Activated CD4-positive, alpha-beta T cell treated with anti-CD3 and anti-CD28 coated beads, Interleukin-2, amount 10 ng/mL, durations not matched to agents 24 days and 14 days (primary cell): ENCODE measurements at regions not wholly inside any gene's neighbourhood (a gene's known extent, or its start where the extent isn't known, plus 50 kb on each side); places are given as distances from the start of the nearest gene placed in this dataset.
"Not testable (repeated sequence)": the region's sequence is repeated elsewhere in the genome, so short reads cannot be mapped to it uniquely, and the experiment has no call there.

ENCODE experiments used
- DNase-seq: peaks from one replicate; pipeline ENCODE4 v3.0.0; 2022
- H3K27ac Mint-ChIP-seq: one replicate; pipeline ENCODE4 v1.8.0; 2022; ENCODE audit warnings: mild to moderate bottlenecking, mixed read lengths
- H3K27me3 Mint-ChIP-seq: one replicate; pipeline ENCODE4 v1.8.0; 2022; ENCODE audit warnings: mixed read lengths
- H3K36me3 Mint-ChIP-seq: one replicate; pipeline ENCODE4 v1.8.0; 2022; ENCODE audit warnings: low read depth, mild to moderate bottlenecking, mixed read lengths
- H3K4me1 Mint-ChIP-seq: one replicate; pipeline ENCODE4 v1.8.0; 2021; ENCODE audit warnings: mixed read lengths
- H3K4me3 Mint-ChIP-seq: one replicate; pipeline ENCODE4 v1.8.0; 2022; ENCODE audit warnings: mild to moderate bottlenecking, moderate library complexity, mixed read lengths
- H3K9me3 Mint-ChIP-seq: one replicate; pipeline ENCODE4 v1.8.0; 2021; ENCODE audit warnings: mixed read lengths
- intact Hi-C: fragments of 100-400 bp; cut with micrococcal nuclease; formaldehyde crosslinking; loops from one replicate; pipeline ENCODE4 v1.15.1; 2023

GRCh38 chr21:30028537-30028936 is 88.7 kb upstream of the GRIK1 start:
- H3K36me3 Mint-ChIP-seq = no peaks in the 10 kb centered on the region
- H3K27ac Mint-ChIP-seq = no peak overlapping the region
- no peaks in the 10 kb centered on the region for H3K27me3 Mint-ChIP-seq
- H3K4me1 Mint-ChIP-seq = no peaks in the 10 kb centered on the region
- intact Hi-C loops = no loop called here
- no peaks in the 10 kb centered on the region for H3K9me3 Mint-ChIP-seq
- no peak overlapping the region for H3K4me3 Mint-ChIP-seq
- DNase-seq = no peak

GRCh38 chr21:30027986-30028385 is 88.2 kb upstream of the GRIK1 start:
- no peak for DNase-seq
- no peaks in the 10 kb centered on the region for H3K4me1 Mint-ChIP-seq
- intact Hi-C loops = no loop called here
- H3K9me3 Mint-ChIP-seq = no peaks in the 10 kb centered on the region
- H3K4me3 Mint-ChIP-seq = no peak overlapping the region
- H3K36me3 Mint-ChIP-seq = no peaks in the 10 kb centered on the region
- H3K27ac Mint-ChIP-seq = no peak overlapping the region
- no peaks in the 10 kb centered on the region for H3K27me3 Mint-ChIP-seq

- H3K27ac Mint-ChIP-seq, H3K36me3 Mint-ChIP-seq, H3K27me3 Mint-ChIP-seq, H3K4me1 Mint-ChIP-seq, DNase-seq, H3K9me3 Mint-ChIP-seq, H3K4me3 Mint-ChIP-seq, intact Hi-C loops: not testable (repeated sequence)
Measured at GRCh38 chr21:30023056-30023455, 83.3 kb upstream of the GRIK1 start.

- no peaks in the 10 kb centered on the region for H3K36me3 Mint-ChIP-seq
- no peaks in the 10 kb centered on the region for H3K27me3 Mint-ChIP-seq
- intact Hi-C loops = no loop called here
- H3K4me1 Mint-ChIP-seq = no peaks in the 10 kb centered on the region
- DNase-seq = no peak
- peaks cover 4% of the 10 kb centered on the region for H3K9me3 Mint-ChIP-seq
- no peak overlapping the region for H3K4me3 Mint-ChIP-seq
- H3K27ac Mint-ChIP-seq = no peak overlapping the region
Measured at GRCh38 chr21:30014886-30015285, 75.1 kb upstream of the GRIK1 start.

- Mint-ChIP-seq H3K4me1 (no peaks in the 10 kb centered on the region), H3K4me3 (no peak overlapping the region), H3K36me3 (no peaks in the 10 kb centered on the region), H3K27ac (no peak overlapping the region), H3K9me3 (no peaks in the 10 kb centered on the region), H3K27me3 (no peaks in the 10 kb centered on the region)
- intact Hi-C loops = no loop called here
- DNase-seq = no peak
Measured at GRCh38 chr21:29991624-29992023, 51.8 kb upstream of the GRIK1 start.

GRCh38 chr21:29989634-29990234 is 49.9 kb upstream of the GRIK1 start:
- Mint-ChIP-seq H3K4me1 (no peaks in the 10 kb centered on the region), H3K36me3 (no peaks in the 10 kb centered on the region), H3K27ac (no peak overlapping the region), H3K9me3 (no peaks in the 10 kb centered on the region), H3K4me3 (no peak overlapping the region), H3K27me3 (no peaks in the 10 kb centered on the region)
- DNase-seq = no peak
- intact Hi-C loops = no loop called here
